Activated T-cell treated with anti-CD3 and anti-CD28 coated beads for 4 hours (primary cell): ENCODE measurements at regions not wholly inside any gene's neighbourhood (a gene's known extent, or its start where the extent isn't known, plus 50 kb on each side); places are given as distances from the start of the nearest gene placed in this dataset.
"Not testable (repeated sequence)": the region's sequence is repeated elsewhere in the genome, so short reads cannot be mapped to it uniquely, and the experiment has no call there.

Source experiments
- DNase-seq: peaks from one replicate; pipeline ENCODE4 v3.0.0-alpha.2; 2020

- DNase-seq: no peak
Measured at GRCh38 chr11:37968148-37968547, 1370.1 kb upstream of the RAG2 start.

GRCh38 chr11:37967635-37968034, 1369.6 kb upstream of the RAG2 start:
- no peak for DNase-seq

- DNase-seq: no peak
Measured at GRCh38 chr11:37963440-37963839, 1365.4 kb upstream of the RAG2 start.

GRCh38 chr11:37957717-37958116, 1359.7 kb upstream of the RAG2 start:
- DNase-seq: no peak

GRCh38 chr11:37951996-37952395, 1354.0 kb upstream of the RAG2 start:
- DNase-seq: no peak

GRCh38 chr11:37948258-37948657, 1350.2 kb upstream of the RAG2 start:
- DNase-seq: no peak

GRCh38 chr11:37947821-37948220, 1349.8 kb upstream of the RAG2 start:
- DNase-seq: no peak

GRCh38 chr11:37946155-37946766, 1348.2 kb upstream of the RAG2 start:
- no peak for DNase-seq

- DNase-seq: no peak
Measured at GRCh38 chr11:37942081-37942480, 1344.0 kb upstream of the RAG2 start.

- DNase-seq: no peak
Measured at GRCh38 chr11:37929100-37929653, 1331.1 kb upstream of the RAG2 start.

GRCh38 chr11:37926772-37927171, 1328.7 kb upstream of the RAG2 start:
- no peak for DNase-seq

GRCh38 chr11:37916331-37916730, 1318.3 kb upstream of the RAG2 start:
- DNase-seq: no peak

GRCh38 chr11:37914859-37915258, 1316.8 kb upstream of the RAG2 start:
- DNase-seq: no peak

- no peak for DNase-seq
Measured at GRCh38 chr11:37908219-37908548, 1310.1 kb upstream of the RAG2 start.

GRCh38 chr11:37907436-37908218, 1309.6 kb upstream of the RAG2 start:
- no peak for DNase-seq

GRCh38 chr11:37905707-37906417, 1307.8 kb upstream of the RAG2 start:
- no peak for DNase-seq

GRCh38 chr11:37896016-37896415, 1298.0 kb upstream of the RAG2 start:
- no peak for DNase-seq

GRCh38 chr11:37881741-37882140, 1283.7 kb upstream of the RAG2 start:
- DNase-seq: no peak

- no peak for DNase-seq
Measured at GRCh38 chr11:37861671-37862070, 1263.6 kb upstream of the RAG2 start.

- not testable (repeated sequence) for DNase-seq
Measured at GRCh38 chr11:37858806-37859537, 1260.9 kb upstream of the RAG2 start.

- DNase-seq: no peak
Measured at GRCh38 chr11:37858398-37858797, 1260.4 kb upstream of the RAG2 start.

- no peak for DNase-seq
Measured at GRCh38 chr11:37857726-37858125, 1259.7 kb upstream of the RAG2 start.

- no peak for DNase-seq
Measured at GRCh38 chr11:37849706-37850105, 1251.7 kb upstream of the RAG2 start.
